Spleen (tissue), 11 donors: ENCODE measurements at regions not wholly inside any gene's neighbourhood (a gene's known extent, or its start where the extent isn't known, plus 50 kb on each side); places are given as distances from the start of the nearest gene placed in this dataset.
A peak's percentile ranks its signal among the peaks of the same experiment; 100 is the strongest.

Experiments used
- DNase-seq: peaks from one replicate; pipeline ENCODE4 v3.0.0-alpha.2; 2020
- H3K27ac ChIP-seq, 8 donors: fragments of 200-600 bp; sonication (generic) in 7 of 8; 1 replicate in 4 of 8; 2 replicates in 4 of 8; pipeline versions ENCODE4 v1.5.0 to v1.8.0; 2016 to 2021; ENCODE audit warnings: inconsistent platforms in 4 of 8, mild to moderate bottlenecking in 4 of 8, moderate library complexity in 1 of 8
- H3K27me3 ChIP-seq, 7 donors: fragments of 200-600 bp; sonication (generic) in 6 of 7; replicated peaks in 1 of 7; 1 replicate in 4 of 7; 2 replicates in 3 of 7; pipeline versions ENCODE4 v1.5.0 to v1.8.0; 2016 to 2021; ENCODE audit warnings: inconsistent platforms in 3 of 7, mild to moderate bottlenecking in 1 of 7
- H3K36me3 ChIP-seq, 6 donors: fragments of 200-600 bp; sonication (generic) in 5 of 6; 1 replicate in 4 of 6; 2 replicates in 2 of 6; pipeline versions ENCODE4 v1.5.0 to v1.8.0; 2016 to 2021; ENCODE audit warnings: inconsistent platforms in 2 of 6
- H3K4me1 ChIP-seq, 6 donors: fragments of 200-600 bp; sonication (generic) in 5 of 6; 1 replicate in 3 of 6; 2 replicates in 3 of 6; pipeline versions ENCODE4 v1.5.0 to v1.8.0; 2016 to 2021; ENCODE audit warnings: inconsistent platforms in 3 of 6
- H3K4me3 ChIP-seq, 8 donors: fragments of 200-600 bp; sonication (generic) in 7 of 8; 1 replicate in 4 of 8; 2 replicates in 4 of 8; pipeline versions ENCODE4 v1.5.0 to v1.8.0; 2016 to 2021; ENCODE audit warnings: inconsistent platforms in 4 of 8, mild to moderate bottlenecking in 4 of 8, moderate library complexity in 2 of 8
- H3K9me3 ChIP-seq, 8 donors: fragments of 200-600 bp; sonication (generic) in 7 of 8; 1 replicate in 4 of 8; 2 replicates in 4 of 8; pipeline versions ENCODE4 v1.5.0 to v1.8.0; 2016 to 2021; ENCODE audit warnings: inconsistent platforms in 4 of 8
- CTCF ChIP-seq, 11 experiments: fragments of 200-600 bp in 7 of 11; fragments of 450-650 bp in 4 of 11; sonication (generic) in 4 of 11; IDR thresholded peaks in 8 of 11; conservative IDR thresholded peaks in 3 of 11; 1 replicate in 7 of 11; 2 replicates in 4 of 11; pipeline versions ENCODE4 v1.4.0 to v1.8.0; 2016 to 2021; ENCODE audit warnings: antibody characterized with exemption in 11 of 11, inconsistent platforms in 4 of 11, mild to moderate bottlenecking in 1 of 11
- POLR2A ChIP-seq, 3 donors: fragments of 450-650 bp; IDR thresholded peaks; one replicate each; pipeline ENCODE4 v1.5.1; 2017; ENCODE audit warnings: antibody characterized with exemption in 3 of 3, mild to moderate bottlenecking in 1 of 3
- POLR2AphosphoS5 ChIP-seq, 3 donors: sonication (generic); formaldehyde crosslinking; IDR thresholded peaks; one replicate each; pipeline ENCODE4 v1.5.1; 2017; ENCODE audit warnings: antibody characterized with exemption in 3 of 3
- WGBS, 5 donors: extraction: QIAGEN DNeasy Blood & Tissue Kit in 3 of 5; methylation state at CpG; one replicate each; pipeline versions ENCODE4 v1.1.5 to v1.1.7; 2013 to 2018; 5-methylcytosine and 5-hydroxymethylcytosine counted together
- intact Hi-C: fragments of 100-400 bp; cut with DNase I; formaldehyde crosslinking; loops from one replicate; pipeline ENCODE4 v1.15.0; 2023; ENCODE audit warnings: low total_unique reads
- donor health status: healthy with polysubstance abuse.
- donor health status: DM: no; HTN: no; CAD: no; lungs with moderate emphysema.
- donor health status: DM: no; HTN: no; CAD: no.
- donor health status: Bipolar disorder and iron deficiency.
- donor health status: healthy.
- donor health status: DM: no; HTN: no; CAD: no.
- donor health status: DM: yes; HTN: yes; CAD: no.

- no peak overlapping the region for H3K4me3 ChIP-seq
- H3K4me1 ChIP-seq = no peaks in the 10 kb centered on the region
- DNase-seq = no peak
- no peaks in the 10 kb centered on the region for H3K9me3 ChIP-seq
- H3K36me3 ChIP-seq = no peaks in the 10 kb centered on the region
- no peak overlapping the region for H3K27ac ChIP-seq
- TF ChIP-seq POLR2AphosphoS5 (IDR thresholded peaks at IDR 0.05) (no peak), CTCF (IDR thresholded peaks at IDR 0.05 in 8 of 11, conservative IDR thresholded peaks at IDR 0.05 in 3 of 11) (peak in 1 of 11 experiments; percentile 12), POLR2A (IDR thresholded peaks at IDR 0.05) (no peak)
- WGBS, 5 donors = 51 to 84% (median 79%) methylated on average over 2 of the region's 2 CpGs
- no peaks in the 10 kb centered on the region for H3K27me3 ChIP-seq
- intact Hi-C loops = no loop called here
These were observed 1202.8 kb downstream of the DIAPH3 start for GRCh38 chr13:58960888-58961287.

GRCh38 chr13:58963321-58963720, 1200.4 kb downstream of the DIAPH3 start:
- DNase-seq = no peak
- 85 to 98% (median 90%) methylated on average over 2 of the region's 2 CpGs for WGBS, 5 donors
- no peaks in the 10 kb centered on the region for H3K36me3 ChIP-seq
- H3K4me3 ChIP-seq = no peak overlapping the region
- no peaks in the 10 kb centered on the region for H3K27me3 ChIP-seq
- peaks cover 0 to under 1% (median 0%) of the 10 kb centered on the region in 8 donors for H3K9me3 ChIP-seq
- H3K27ac ChIP-seq = no peak overlapping the region
- TF ChIP-seq POLR2AphosphoS5 (IDR thresholded peaks at IDR 0.05) (no peak), POLR2A (IDR thresholded peaks at IDR 0.05) (no peak), CTCF (IDR thresholded peaks at IDR 0.05 in 8 of 11, conservative IDR thresholded peaks at IDR 0.05 in 3 of 11) (no peak)
- H3K4me1 ChIP-seq = no peaks in the 10 kb centered on the region
- intact Hi-C loops = no loop called here

DNA sequence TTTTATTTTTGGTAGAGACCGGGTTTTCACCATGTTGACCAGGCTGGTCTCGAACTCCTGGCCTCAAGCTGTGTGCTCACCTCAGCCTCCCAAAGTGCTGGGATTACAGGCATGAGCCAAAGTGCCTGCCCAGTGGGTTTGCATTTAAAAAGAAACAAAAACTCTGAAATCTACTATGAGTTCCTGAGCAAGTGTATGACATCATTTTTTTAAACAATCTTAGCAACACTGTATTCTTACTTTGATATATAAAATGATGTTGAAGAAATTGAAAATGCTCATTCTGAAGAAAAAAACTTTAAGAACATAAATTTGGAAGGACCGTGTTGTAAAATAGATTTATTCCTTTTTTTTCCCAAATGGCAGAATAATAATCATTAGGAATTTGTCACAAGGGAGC, 1199.7 kb downstream of the DIAPH3 start:
- Histone ChIP-seq H3K36me3 (no peaks in the 10 kb centered on the region), H3K27me3 (no peaks in the 10 kb centered on the region), H3K9me3 (peaks cover 0 to 8% (median under 1%) of the 10 kb centered on the region in 8 donors), H3K4me1 (no peaks in the 10 kb centered on the region), H3K27ac (no peak overlapping the region), H3K4me3 (no peak overlapping the region)
- TF ChIP-seq POLR2A (IDR thresholded peaks at IDR 0.05) (no peak), CTCF (IDR thresholded peaks at IDR 0.05 in 8 of 11, conservative IDR thresholded peaks at IDR 0.05 in 3 of 11) (no peak)
- WGBS, 5 donors = 67 to 90% (median 74%) methylated on average over 3 of the region's 3 CpGs
- DNase-seq = no peak
- intact Hi-C loops = no loop called here

GRCh38 chr13:58977085-58977484, 1186.6 kb downstream of the DIAPH3 start:
- Histone ChIP-seq H3K27ac (no peak overlapping the region), H3K9me3 (peaks cover 0 to 6% (median 0%) of the 10 kb centered on the region in 8 donors), H3K36me3 (no peaks in the 10 kb centered on the region), H3K4me1 (no peaks in the 10 kb centered on the region), H3K27me3 (no peaks in the 10 kb centered on the region), H3K4me3 (no peak overlapping the region)
- no peak for TF ChIP-seq CTCF (IDR thresholded peaks at IDR 0.05 in 8 of 11, conservative IDR thresholded peaks at IDR 0.05 in 3 of 11)
- no peak for TF ChIP-seq POLR2A (IDR thresholded peaks at IDR 0.05)
- no peak for TF ChIP-seq POLR2AphosphoS5 (IDR thresholded peaks at IDR 0.05)
- WGBS, 5 donors = 91 to 97% (median 92%) methylated on average over 6 of the region's 6 CpGs
- intact Hi-C loops = no loop called here
- DNase-seq = no peak
